ENCODE measurements at regions not wholly inside any gene's neighbourhood (a gene's known extent, or its start where the extent isn't known, plus 50 kb on each side); places are given as distances from the start of the nearest gene placed in this dataset.

DNA sequence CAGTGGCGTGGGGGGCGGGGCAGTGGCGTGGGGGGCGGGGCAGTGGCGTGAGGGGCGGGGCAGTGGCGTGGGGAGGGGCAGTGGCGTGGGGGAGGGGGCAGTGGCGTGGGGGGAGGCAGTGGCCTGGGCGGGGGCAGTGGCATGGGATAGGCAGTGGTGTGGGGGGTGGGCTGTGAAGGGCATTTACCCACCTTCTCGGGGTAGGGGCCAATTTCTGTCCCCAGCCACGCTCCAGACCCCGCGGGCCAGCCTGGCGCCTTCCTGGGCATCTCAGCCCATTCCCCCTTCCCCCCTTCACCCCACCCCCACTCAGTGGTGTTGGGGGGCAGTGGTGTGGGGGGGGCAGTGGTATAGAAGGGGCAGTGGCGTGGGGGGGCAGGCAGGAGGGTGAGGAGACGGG, 92.7 kb downstream of the LITAF start:
- TF ChIP-seq CEBPB (IDR thresholded peaks at IDR 0.05) (no peak), CREB1 (IDR thresholded peaks at IDR 0.05; ENCODE audit: low read depth) (no peak), TAF1 (IDR thresholded peaks at IDR 0.05; ENCODE audit: low read depth) (no peak), FOXM1 (IDR thresholded peaks at IDR 0.05; ENCODE audit: borderline replicate concordance, low read depth) (no peak), EP300 (IDR thresholded peaks at IDR 0.05; ENCODE audit: borderline replicate concordance) (no peak), YY1 (IDR thresholded peaks at IDR 0.05; ENCODE audit: low read depth) (no peak), TCF12 (IDR thresholded peaks at IDR 0.05; ENCODE audit: low read depth) (no peak), RAD21 (IDR thresholded peaks at IDR 0.05; ENCODE audit: low read depth) (no peak)
- TF ChIP-seq, protein P1, sequence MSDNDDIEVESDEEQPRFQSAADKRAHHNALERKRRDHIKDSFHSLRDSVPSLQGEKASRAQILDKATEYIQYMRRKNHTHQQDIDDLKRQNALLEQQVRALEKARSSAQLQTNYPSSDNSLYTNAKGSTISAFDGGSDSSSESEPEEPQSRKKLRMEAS (IDR thresholded peaks at IDR 0.05): no peak
